Chondrocyte (in vitro differentiated cells): ENCODE measurements at regions not wholly inside any gene's neighbourhood (a gene's known extent, or its start where the extent isn't known, plus 50 kb on each side); places are given as distances from the start of the nearest gene placed in this dataset.

Experiments used
- DNase-seq: peaks from one replicate; pipeline ENCODE4 v3.0.0; 2021; ENCODE audit warnings: mixed read lengths, low spot score
- H3K27ac Mint-ChIP-seq: one replicate; pipeline ENCODE4 v1.8.0; 2021; ENCODE audit warnings: mild to moderate bottlenecking, moderate library complexity, mixed read lengths; ENCODE audit not compliant: unreplicated experiment
- H3K27me3 Mint-ChIP-seq: 2 replicates; pipeline ENCODE4 v1.8.0; 2021; ENCODE audit warnings: low read depth, mixed read lengths
- H3K36me3 Mint-ChIP-seq: 2 replicates; pipeline ENCODE4 v1.8.0; 2021; ENCODE audit warnings: low read depth, mixed read lengths
- H3K4me1 Mint-ChIP-seq: 2 replicates; pipeline ENCODE4 v1.8.0; 2021; ENCODE audit warnings: low read depth, mild to moderate bottlenecking, mixed read lengths
- H3K4me3 Mint-ChIP-seq: one replicate; pipeline ENCODE4 v1.8.0; 2021; ENCODE audit warnings: mild to moderate bottlenecking, moderate library complexity, mixed read lengths; ENCODE audit not compliant: unreplicated experiment
- H3K9me3 Mint-ChIP-seq: 2 replicates; pipeline ENCODE4 v1.8.0; 2021; ENCODE audit warnings: low read depth, mixed read lengths
- TF ChIP-seq, protein P1 (sequence below): fragments of 200-600 bp; sonication (generic); IDR thresholded peaks from 2 replicates; pipeline ENCODE4 v1.5.0; 2021; ENCODE audit warnings: antibody characterized with exemption, mild to moderate bottlenecking, moderate library complexity

DNA sequence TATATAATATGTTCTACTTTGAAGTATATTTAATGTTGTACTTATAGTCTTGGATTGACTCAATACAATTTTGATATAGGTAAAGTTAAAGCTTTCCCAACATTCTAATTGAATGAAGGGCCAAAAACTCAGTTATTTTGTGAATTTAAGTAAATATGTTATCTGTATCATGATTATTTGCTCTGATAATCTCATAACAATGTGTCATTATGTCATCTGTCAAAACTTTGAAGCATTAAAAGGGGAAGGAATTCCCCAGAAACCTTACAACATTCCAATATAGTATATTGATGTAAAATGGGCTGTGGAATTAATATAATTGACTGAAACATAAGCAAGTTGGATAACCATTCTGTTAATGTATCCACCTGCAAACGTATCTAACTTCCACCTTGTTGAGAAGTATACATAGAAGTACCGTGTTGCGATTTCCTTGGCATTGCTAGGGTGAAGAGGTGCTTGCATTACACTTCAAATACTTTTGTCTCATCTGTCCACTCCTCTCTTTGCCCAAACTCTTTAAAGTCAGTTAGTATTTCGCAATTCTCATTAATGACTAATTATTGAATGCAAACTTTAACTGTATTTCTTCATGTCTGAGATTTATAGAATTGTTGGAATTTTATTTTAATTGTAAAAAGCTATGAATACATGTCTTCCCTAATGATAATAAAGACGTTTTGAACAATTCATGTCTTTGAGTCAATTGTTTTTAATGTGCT lies 1982.1 kb upstream of the ADGRL3 start:
- no peaks in the 10 kb centered on the region for H3K9me3 Mint-ChIP-seq

DNA sequence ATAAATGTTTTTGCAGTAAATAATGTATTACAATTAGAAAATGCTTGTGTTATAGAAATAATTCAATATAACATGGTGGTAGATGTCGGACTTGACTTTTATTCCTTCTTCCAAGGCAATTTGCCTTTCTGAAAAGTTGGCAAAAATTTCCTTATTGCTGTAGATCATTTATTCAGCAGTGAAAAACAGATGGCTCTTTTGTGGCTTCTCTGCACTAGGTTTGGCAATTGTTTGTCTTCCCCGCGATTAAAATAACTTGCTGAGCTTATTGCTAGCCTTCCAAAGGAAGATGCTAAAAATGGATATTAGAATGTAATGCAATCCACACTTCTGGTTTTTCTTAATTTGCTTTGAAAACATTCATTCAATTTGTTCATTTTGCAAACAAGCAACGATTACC lies 1977.9 kb upstream of the ADGRL3 start:
- no peak for DNase-seq
- Mint-ChIP-seq H3K27ac (no peak overlapping the region), H3K27me3 (no peaks in the 10 kb centered on the region), H3K4me1 (no peaks in the 10 kb centered on the region), H3K9me3 (no peaks in the 10 kb centered on the region), H3K4me3 (no peak overlapping the region), H3K36me3 (no peaks in the 10 kb centered on the region)
- TF ChIP-seq, protein P1, sequence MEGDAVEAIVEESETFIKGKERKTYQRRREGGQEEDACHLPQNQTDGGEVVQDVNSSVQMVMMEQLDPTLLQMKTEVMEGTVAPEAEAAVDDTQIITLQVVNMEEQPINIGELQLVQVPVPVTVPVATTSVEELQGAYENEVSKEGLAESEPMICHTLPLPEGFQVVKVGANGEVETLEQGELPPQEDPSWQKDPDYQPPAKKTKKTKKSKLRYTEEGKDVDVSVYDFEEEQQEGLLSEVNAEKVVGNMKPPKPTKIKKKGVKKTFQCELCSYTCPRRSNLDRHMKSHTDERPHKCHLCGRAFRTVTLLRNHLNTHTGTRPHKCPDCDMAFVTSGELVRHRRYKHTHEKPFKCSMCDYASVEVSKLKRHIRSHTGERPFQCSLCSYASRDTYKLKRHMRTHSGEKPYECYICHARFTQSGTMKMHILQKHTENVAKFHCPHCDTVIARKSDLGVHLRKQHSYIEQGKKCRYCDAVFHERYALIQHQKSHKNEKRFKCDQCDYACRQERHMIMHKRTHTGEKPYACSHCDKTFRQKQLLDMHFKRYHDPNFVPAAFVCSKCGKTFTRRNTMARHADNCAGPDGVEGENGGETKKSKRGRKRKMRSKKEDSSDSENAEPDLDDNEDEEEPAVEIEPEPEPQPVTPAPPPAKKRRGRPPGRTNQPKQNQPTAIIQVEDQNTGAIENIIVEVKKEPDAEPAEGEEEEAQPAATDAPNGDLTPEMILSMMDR = no peak

More for the DNA sequence above, 1982.1 kb upstream of the ADGRL3 start:
- TF ChIP-seq, protein P1 = no peak
- H3K4me1 Mint-ChIP-seq = no peaks in the 10 kb centered on the region
- no peak overlapping the region for H3K27ac Mint-ChIP-seq
- H3K27me3 Mint-ChIP-seq = no peaks in the 10 kb centered on the region
- no peak overlapping the region for H3K4me3 Mint-ChIP-seq
- no peaks in the 10 kb centered on the region for H3K36me3 Mint-ChIP-seq
- no peak for DNase-seq

DNA sequence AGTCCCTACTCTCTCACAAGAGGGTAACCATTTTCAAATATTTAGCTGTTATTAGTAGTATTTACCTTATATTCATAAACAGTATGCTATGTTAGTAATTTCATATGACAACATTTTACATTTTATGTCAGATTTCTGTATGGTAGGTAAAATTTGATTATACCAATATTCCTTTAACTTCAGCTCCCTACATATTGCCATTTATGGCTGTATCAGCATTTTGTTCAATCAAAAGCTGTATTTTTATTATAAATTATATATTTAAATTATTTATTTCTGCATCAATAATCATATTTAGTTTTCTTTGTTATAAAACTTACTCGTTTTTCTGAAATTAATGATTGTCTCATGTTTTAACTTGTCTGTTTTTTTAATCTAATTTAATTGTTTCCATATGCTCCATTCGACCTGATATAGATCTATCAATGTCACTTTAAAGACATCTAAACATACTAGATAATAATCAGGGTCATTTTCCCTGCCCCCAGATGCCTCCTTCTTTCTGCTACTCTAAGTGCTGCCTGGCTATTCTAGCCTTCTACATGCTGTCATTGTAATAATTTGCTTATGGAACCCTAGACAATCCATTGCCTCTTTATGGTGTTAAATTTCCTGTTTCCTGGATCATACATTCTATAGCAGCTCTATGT lies 1976.7 kb upstream of the ADGRL3 start:
- Mint-ChIP-seq H3K36me3 (no peaks in the 10 kb centered on the region), H3K4me3 (no peak overlapping the region), H3K4me1 (no peaks in the 10 kb centered on the region), H3K27me3 (no peaks in the 10 kb centered on the region), H3K9me3 (no peaks in the 10 kb centered on the region), H3K27ac (no peak overlapping the region)
- TF ChIP-seq, protein P1 = no peak
- no peak for DNase-seq

DNA sequence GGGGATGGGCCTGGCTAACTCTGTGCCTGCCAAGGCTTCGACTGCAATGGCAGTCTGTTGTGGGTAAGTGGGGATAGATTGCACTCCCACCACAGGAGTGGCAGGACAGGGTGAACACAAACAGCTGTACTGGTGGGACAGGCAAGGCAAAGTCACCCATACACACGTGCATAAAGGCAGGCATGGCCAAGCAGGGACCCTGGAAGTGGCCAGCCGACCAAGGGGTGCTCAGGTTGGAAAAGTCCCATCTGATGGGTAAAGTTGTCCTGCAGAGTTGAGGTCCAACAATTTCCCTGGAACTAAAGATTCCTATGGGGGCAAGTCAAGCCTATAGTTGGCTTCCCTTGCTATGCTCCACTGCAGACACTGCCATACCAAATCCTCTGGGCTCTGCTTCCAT lies 1961.9 kb upstream of the ADGRL3 start:
- H3K36me3 Mint-ChIP-seq = peaks cover 1% of the 10 kb centered on the region
- DNase-seq = no peak
- H3K4me1 Mint-ChIP-seq = no peaks in the 10 kb centered on the region
- peaks cover 37% of the 10 kb centered on the region for H3K9me3 Mint-ChIP-seq
- peaks cover 5% of the 10 kb centered on the region for H3K27me3 Mint-ChIP-seq
- no peak overlapping the region for H3K27ac Mint-ChIP-seq
- TF ChIP-seq, protein P1 = no peak
- no peak overlapping the region for H3K4me3 Mint-ChIP-seq

DNA sequence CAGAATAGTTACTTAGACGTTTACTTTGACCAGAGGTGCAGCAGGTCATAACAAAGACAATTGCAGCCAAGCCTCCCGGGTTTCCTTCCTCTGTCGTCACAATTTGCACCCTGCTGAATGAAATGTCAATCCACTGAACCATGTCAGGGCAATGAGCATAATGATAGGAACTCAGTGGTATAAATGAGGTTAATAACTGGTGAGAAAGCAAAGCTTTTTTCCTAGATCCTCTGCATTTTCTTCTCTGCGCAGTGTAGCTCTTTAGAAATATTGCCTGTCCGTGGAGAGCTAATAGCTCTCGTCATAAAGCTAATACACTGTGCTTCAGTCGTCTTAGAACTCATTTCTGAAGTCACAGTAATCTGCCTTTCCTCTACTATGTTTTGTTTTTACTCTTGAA lies 1960.1 kb upstream of the ADGRL3 start:
- H3K4me1 Mint-ChIP-seq = no peaks in the 10 kb centered on the region
- peaks cover 2% of the 10 kb centered on the region for H3K36me3 Mint-ChIP-seq
- H3K4me3 Mint-ChIP-seq = no peak overlapping the region
- peaks cover 5% of the 10 kb centered on the region for H3K27me3 Mint-ChIP-seq
- H3K27ac Mint-ChIP-seq = no peak overlapping the region
- H3K9me3 Mint-ChIP-seq = peaks cover 25% of the 10 kb centered on the region
- TF ChIP-seq, protein P1 = no peak
- DNase-seq = no peak
